Thyroid gland (tissue), 4 donors: ENCODE measurements at regions not wholly inside any gene's neighbourhood (a gene's known extent, or its start where the extent isn't known, plus 50 kb on each side); places are given as distances from the start of the nearest gene placed in this dataset.

Experiments used
- POLR2A ChIP-seq, 2 donors: fragments of 450-650 bp; IDR thresholded peaks; one replicate each; pipeline ENCODE4 v1.6.1; 2017; ENCODE audit warnings: antibody characterized with exemption in 2 of 2, mild to moderate bottlenecking in 2 of 2, moderate library complexity in 1 of 2
- TF ChIP-seq, protein P1 (sequence below), 6 experiments: fragments of 200-600 bp in 3 of 6; fragments of 450-650 bp in 3 of 6; sonication (generic) in 3 of 6; IDR thresholded peaks; one replicate each; pipeline ENCODE4 v1.5.1; 2016 to 2019; ENCODE audit warnings: antibody characterized with exemption in 6 of 6, mild to moderate bottlenecking in 2 of 6, inconsistent platforms in 1 of 6, moderate library complexity in 1 of 6

- no peak for TF ChIP-seq POLR2A (IDR thresholded peaks at IDR 0.05)
- TF ChIP-seq, protein P1, sequence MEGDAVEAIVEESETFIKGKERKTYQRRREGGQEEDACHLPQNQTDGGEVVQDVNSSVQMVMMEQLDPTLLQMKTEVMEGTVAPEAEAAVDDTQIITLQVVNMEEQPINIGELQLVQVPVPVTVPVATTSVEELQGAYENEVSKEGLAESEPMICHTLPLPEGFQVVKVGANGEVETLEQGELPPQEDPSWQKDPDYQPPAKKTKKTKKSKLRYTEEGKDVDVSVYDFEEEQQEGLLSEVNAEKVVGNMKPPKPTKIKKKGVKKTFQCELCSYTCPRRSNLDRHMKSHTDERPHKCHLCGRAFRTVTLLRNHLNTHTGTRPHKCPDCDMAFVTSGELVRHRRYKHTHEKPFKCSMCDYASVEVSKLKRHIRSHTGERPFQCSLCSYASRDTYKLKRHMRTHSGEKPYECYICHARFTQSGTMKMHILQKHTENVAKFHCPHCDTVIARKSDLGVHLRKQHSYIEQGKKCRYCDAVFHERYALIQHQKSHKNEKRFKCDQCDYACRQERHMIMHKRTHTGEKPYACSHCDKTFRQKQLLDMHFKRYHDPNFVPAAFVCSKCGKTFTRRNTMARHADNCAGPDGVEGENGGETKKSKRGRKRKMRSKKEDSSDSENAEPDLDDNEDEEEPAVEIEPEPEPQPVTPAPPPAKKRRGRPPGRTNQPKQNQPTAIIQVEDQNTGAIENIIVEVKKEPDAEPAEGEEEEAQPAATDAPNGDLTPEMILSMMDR (IDR thresholded peaks at IDR 0.05), result no peak
Measured at GRCh38 chr10:106082865-106083264, 1081.6 kb downstream of the SORCS1 start.
